GM23338 (cell line): ENCODE measurements at regions not wholly inside any gene's neighbourhood (a gene's known extent, or its start where the extent isn't known, plus 50 kb on each side); places are given as distances from the start of the nearest gene placed in this dataset.

Experiments
- ATAC-seq: fragments of 200-7000 bp; cut with Tn5 transposase; 3 replicates; pipeline ENCODE4 v1.9.1; 2020
- DNase-seq: peaks from one replicate; pipeline ENCODE4 v3.0.0-alpha.2; 2015; ENCODE audit warnings: low spot score
- H2AFZ ChIP-seq: fragments of 200-600 bp; sonication (generic); 2 replicates; pipeline ENCODE4 v1.8.0; 2016; ENCODE audit warnings: antibody characterized with exemption, mild to moderate bottlenecking, moderate library complexity
- H3F3A ChIP-seq: fragments of 200-600 bp; sonication (generic); replicated peaks from 2 replicates; pipeline ENCODE4 v1.8.0; 2017; ENCODE audit warnings: antibody characterized with exemption, mixed run types, low read depth
- H3K27ac ChIP-seq: fragments of 200-600 bp; sonication (generic); 2 replicates; pipeline ENCODE4 v1.6.1; 2016; ENCODE audit warnings: low read depth
- H3K27me3 ChIP-seq: fragments of 200-600 bp; sonication (generic); 2 replicates; pipeline ENCODE4 v1.8.0; 2016; ENCODE audit warnings: mild to moderate bottlenecking, mixed run types, moderate library complexity; ENCODE audit not compliant: insufficient read depth
- H3K36me3 ChIP-seq: fragments of 200-600 bp; sonication (generic); 2 replicates; pipeline ENCODE4 v1.8.0; 2016; ENCODE audit warnings: mild to moderate bottlenecking; ENCODE audit not compliant: insufficient read depth
- H3K4me1 ChIP-seq: fragments of 200-600 bp; sonication (generic); 2 replicates; pipeline ENCODE4 v1.8.0; 2016; ENCODE audit warnings: mild to moderate bottlenecking, moderate library complexity; ENCODE audit not compliant: insufficient read depth
- H3K4me2 ChIP-seq: fragments of 200-600 bp; sonication (generic); 2 replicates; pipeline ENCODE4 v1.7.1; 2017; ENCODE audit warnings: mixed run types
- H3K4me3 ChIP-seq: fragments of 200-600 bp; sonication (generic); 2 replicates; pipeline ENCODE4 v1.6.1; 2016; ENCODE audit warnings: mixed run types
- H3K79me2 ChIP-seq: fragments of 200-600 bp; sonication (generic); replicated peaks from 2 replicates; pipeline ENCODE4 v1.8.0; 2017; ENCODE audit warnings: mild to moderate bottlenecking; ENCODE audit not compliant: insufficient read depth
- H3K9me2 ChIP-seq: fragments of 200-600 bp; sonication (generic); 2 replicates; pipeline ENCODE4 v1.8.0; 2017; ENCODE audit not compliant: insufficient read depth
- H4K20me1 ChIP-seq: fragments of 200-600 bp; sonication (generic); replicated peaks from 2 replicates; pipeline ENCODE4 v1.8.0; 2017; ENCODE audit warnings: mild to moderate bottlenecking; ENCODE audit not compliant: insufficient read depth
- H3K27ac Mint-ChIP-seq: 2 replicates; pipeline ENCODE4 v1.8.0; 2020; ENCODE audit warnings: inconsistent platforms, mild to moderate bottlenecking, moderate library complexity, mixed read lengths
- H3K27me3 Mint-ChIP-seq: 3 replicates; pipeline ENCODE4 v1.8.0; 2022; ENCODE audit warnings: low read depth, mild to moderate bottlenecking, moderate library complexity, mixed read lengths, inconsistent platforms; ENCODE audit not compliant: insufficient read depth, poor library complexity
- H3K36me3 Mint-ChIP-seq: 3 replicates; pipeline ENCODE4 v1.8.0; 2021; ENCODE audit warnings: low read depth, mild to moderate bottlenecking, inconsistent platforms, moderate library complexity, mixed read lengths
- H3K4me1 Mint-ChIP-seq: 3 replicates; pipeline ENCODE4 v1.8.0; 2020; ENCODE audit warnings: mild to moderate bottlenecking, inconsistent platforms, mixed read lengths
- H3K4me3 Mint-ChIP-seq: 3 replicates; pipeline ENCODE4 v1.8.0; 2021; ENCODE audit warnings: moderate library complexity, mild to moderate bottlenecking, inconsistent platforms, mixed read lengths
- H3K9me3 Mint-ChIP-seq: 3 replicates; pipeline ENCODE4 v1.8.0; 2020; ENCODE audit warnings: moderate library complexity, mild to moderate bottlenecking, inconsistent platforms, mixed read lengths
- POLR2AphosphoS5 ChIP-seq: IDR thresholded peaks from 2 replicates; pipeline ENCODE4 v1.6.1; 2016; ENCODE audit warnings: antibody characterized with exemption, low read depth
- ZNF114 ChIP-seq: fragments of 250-450 bp; sonication (Bioruptor Pico); IDR thresholded peaks from 2 replicates; pipeline ENCODE4 v1.5.0; 2020; ENCODE audit warnings: mild to moderate bottlenecking, moderate library complexity
- ZNF462 ChIP-seq: fragments of 250-450 bp; sonication (Bioruptor Pico); IDR thresholded peaks from 2 replicates; pipeline ENCODE4 v1.5.0; 2020; ENCODE audit warnings: mild to moderate bottlenecking, moderate library complexity
- TF ChIP-seq, protein P1 (sequence below): IDR thresholded peaks from one replicate; pipeline ENCODE4 v1.6.1; 2018; ENCODE audit warnings: antibody characterized with exemption; ENCODE audit not compliant: unreplicated experiment

DNA sequence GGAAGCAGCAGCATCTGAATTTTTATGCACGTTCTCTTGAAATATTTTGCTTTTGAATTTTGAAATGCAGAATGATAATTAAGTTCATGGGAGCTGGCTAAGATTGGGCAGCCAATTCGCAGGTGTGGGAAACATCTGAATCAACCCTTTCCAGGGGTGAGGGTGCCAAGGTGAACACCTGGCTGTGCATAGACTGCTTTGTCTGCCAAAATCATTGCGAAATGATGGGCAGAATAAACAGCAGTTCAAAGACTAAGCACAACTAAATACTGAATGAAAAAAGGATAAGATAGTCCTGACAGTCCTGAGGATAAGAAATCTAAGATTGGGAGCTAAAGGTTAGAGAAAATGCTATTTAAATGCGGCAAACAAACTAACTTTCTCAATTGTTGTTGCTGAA lies 813.3 kb upstream of the RAG2 start (continued):
- TF ChIP-seq ZNF462 (CRISPR knock-in tag) (no peak), POLR2AphosphoS5 (no peak), ZNF114 (no peak)

GRCh38 chr11:37409124-37409523 lies 811.1 kb upstream of the RAG2 start:
- Mint-ChIP-seq H3K4me3 (no peak overlapping the region), H3K9me3 (peaks cover 78% of the 10 kb centered on the region), H3K4me1 (no peaks in the 10 kb centered on the region), H3K27ac (no peak overlapping the region), H3K27me3 (peaks cover 2% of the 10 kb centered on the region), H3K36me3 (peaks cover 6% of the 10 kb centered on the region; the same call in 2 of the 3 replicates)
- Histone ChIP-seq H2AFZ (no peak overlapping the region), H3K27me3 (no peaks in the 10 kb centered on the region), H3F3A (no peaks in the 10 kb centered on the region), H3K9me2 (no peaks in the 10 kb centered on the region), H3K36me3 (no peaks in the 10 kb centered on the region), H3K79me2 (no peaks in the 10 kb centered on the region), H4K20me1 (no peaks in the 10 kb centered on the region), H3K4me2 (no peak overlapping the region), H3K4me3 (no peak overlapping the region), H3K4me1 (no peaks in the 10 kb centered on the region), H3K27ac (no peak overlapping the region)
- TF ChIP-seq, protein P1, sequence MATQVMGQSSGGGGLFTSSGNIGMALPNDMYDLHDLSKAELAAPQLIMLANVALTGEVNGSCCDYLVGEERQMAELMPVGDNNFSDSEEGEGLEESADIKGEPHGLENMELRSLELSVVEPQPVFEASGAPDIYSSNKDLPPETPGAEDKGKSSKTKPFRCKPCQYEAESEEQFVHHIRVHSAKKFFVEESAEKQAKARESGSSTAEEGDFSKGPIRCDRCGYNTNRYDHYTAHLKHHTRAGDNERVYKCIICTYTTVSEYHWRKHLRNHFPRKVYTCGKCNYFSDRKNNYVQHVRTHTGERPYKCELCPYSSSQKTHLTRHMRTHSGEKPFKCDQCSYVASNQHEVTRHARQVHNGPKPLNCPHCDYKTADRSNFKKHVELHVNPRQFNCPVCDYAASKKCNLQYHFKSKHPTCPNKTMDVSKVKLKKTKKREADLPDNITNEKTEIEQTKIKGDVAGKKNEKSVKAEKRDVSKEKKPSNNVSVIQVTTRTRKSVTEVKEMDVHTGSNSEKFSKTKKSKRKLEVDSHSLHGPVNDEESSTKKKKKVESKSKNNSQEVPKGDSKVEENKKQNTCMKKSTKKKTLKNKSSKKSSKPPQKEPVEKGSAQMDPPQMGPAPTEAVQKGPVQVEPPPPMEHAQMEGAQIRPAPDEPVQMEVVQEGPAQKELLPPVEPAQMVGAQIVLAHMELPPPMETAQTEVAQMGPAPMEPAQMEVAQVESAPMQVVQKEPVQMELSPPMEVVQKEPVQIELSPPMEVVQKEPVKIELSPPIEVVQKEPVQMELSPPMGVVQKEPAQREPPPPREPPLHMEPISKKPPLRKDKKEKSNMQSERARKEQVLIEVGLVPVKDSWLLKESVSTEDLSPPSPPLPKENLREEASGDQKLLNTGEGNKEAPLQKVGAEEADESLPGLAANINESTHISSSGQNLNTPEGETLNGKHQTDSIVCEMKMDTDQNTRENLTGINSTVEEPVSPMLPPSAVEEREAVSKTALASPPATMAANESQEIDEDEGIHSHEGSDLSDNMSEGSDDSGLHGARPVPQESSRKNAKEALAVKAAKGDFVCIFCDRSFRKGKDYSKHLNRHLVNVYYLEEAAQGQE, result no peak
- TF ChIP-seq ZNF462 (CRISPR knock-in tag), result no peak
- DNase-seq (no peak), ATAC-seq (no peak)
